ENCODE measurements at regions not wholly inside any gene's neighbourhood (a gene's known extent, or its start where the extent isn't known, plus 50 kb on each side); places are given as distances from the start of the nearest gene placed in this dataset.

DNA sequence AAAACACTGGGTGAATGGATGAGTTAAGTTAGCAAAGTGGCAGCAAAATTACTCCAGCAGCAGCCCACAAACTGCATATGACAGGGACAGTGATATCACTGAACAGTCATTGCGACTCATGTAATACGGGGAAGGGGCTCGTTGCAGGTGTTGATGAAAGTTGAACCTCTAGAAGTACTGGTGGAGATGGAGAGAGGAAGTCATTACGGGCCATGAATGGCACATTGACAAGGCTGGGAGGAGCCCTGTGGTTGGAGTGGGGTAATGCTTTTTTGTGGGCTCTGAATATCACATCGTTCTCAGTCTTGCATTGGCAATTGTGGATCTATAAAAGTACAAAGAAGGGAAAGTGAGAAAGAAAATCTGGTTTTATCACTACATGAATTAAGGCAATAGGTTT is 278.1 kb downstream of the ZPLD1 start:
- H3K4me1 Mint-ChIP-seq (ENCODE audit: unreplicated experiment): no peaks in the 10 kb centered on the region
- TF ChIP-seq, protein P1, sequence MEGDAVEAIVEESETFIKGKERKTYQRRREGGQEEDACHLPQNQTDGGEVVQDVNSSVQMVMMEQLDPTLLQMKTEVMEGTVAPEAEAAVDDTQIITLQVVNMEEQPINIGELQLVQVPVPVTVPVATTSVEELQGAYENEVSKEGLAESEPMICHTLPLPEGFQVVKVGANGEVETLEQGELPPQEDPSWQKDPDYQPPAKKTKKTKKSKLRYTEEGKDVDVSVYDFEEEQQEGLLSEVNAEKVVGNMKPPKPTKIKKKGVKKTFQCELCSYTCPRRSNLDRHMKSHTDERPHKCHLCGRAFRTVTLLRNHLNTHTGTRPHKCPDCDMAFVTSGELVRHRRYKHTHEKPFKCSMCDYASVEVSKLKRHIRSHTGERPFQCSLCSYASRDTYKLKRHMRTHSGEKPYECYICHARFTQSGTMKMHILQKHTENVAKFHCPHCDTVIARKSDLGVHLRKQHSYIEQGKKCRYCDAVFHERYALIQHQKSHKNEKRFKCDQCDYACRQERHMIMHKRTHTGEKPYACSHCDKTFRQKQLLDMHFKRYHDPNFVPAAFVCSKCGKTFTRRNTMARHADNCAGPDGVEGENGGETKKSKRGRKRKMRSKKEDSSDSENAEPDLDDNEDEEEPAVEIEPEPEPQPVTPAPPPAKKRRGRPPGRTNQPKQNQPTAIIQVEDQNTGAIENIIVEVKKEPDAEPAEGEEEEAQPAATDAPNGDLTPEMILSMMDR (IDR thresholded peaks at IDR 0.05): no peak
- no peaks in the 10 kb centered on the region for H3K9me3 Mint-ChIP-seq (ENCODE audit: unreplicated experiment)
- no peak overlapping the region for H3K27ac Mint-ChIP-seq (ENCODE audit: unreplicated experiment)
- no peak for DNase-seq (ENCODE audit: extremely low spot score, unreplicated experiment)
- H3K36me3 Mint-ChIP-seq (ENCODE audit: unreplicated experiment): no peaks in the 10 kb centered on the region
- H3K4me3 Mint-ChIP-seq (ENCODE audit: unreplicated experiment): no peak overlapping the region
- H3K27me3 Mint-ChIP-seq (ENCODE audit: unreplicated experiment): peaks cover 5% of the 10 kb centered on the region

DNA sequence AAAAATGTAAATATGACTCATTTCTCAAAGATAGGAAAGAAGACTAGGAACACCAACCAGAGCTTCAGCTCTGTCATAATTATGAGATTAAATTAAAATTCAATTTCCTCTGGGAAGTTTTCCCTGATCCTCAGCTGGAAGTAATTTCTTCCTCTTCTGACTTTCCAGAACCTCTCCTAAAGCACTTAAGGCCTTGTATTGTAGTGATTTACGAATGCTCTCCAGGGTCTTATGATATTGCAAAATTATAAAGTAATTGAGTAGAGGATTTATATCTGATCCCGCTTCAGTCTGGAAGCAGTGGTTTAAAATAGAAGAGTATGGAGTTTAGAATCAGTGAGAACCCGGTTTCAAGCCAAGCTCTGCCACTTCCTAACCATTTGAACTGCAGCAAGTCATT is 279.8 kb downstream of the ZPLD1 start:
- H3K36me3 Mint-ChIP-seq (ENCODE audit: unreplicated experiment): no peaks in the 10 kb centered on the region
- no peak overlapping the region for H3K4me3 Mint-ChIP-seq (ENCODE audit: unreplicated experiment)
- H3K27me3 Mint-ChIP-seq (ENCODE audit: unreplicated experiment): peaks cover 4% of the 10 kb centered on the region
- DNase-seq (ENCODE audit: extremely low spot score, unreplicated experiment): no peak
- H3K27ac Mint-ChIP-seq (ENCODE audit: unreplicated experiment): no peak overlapping the region
- no peaks in the 10 kb centered on the region for H3K4me1 Mint-ChIP-seq (ENCODE audit: unreplicated experiment)
- TF ChIP-seq, protein P1 (IDR thresholded peaks at IDR 0.05): no peak
- H3K9me3 Mint-ChIP-seq (ENCODE audit: unreplicated experiment): no peaks in the 10 kb centered on the region

DNA sequence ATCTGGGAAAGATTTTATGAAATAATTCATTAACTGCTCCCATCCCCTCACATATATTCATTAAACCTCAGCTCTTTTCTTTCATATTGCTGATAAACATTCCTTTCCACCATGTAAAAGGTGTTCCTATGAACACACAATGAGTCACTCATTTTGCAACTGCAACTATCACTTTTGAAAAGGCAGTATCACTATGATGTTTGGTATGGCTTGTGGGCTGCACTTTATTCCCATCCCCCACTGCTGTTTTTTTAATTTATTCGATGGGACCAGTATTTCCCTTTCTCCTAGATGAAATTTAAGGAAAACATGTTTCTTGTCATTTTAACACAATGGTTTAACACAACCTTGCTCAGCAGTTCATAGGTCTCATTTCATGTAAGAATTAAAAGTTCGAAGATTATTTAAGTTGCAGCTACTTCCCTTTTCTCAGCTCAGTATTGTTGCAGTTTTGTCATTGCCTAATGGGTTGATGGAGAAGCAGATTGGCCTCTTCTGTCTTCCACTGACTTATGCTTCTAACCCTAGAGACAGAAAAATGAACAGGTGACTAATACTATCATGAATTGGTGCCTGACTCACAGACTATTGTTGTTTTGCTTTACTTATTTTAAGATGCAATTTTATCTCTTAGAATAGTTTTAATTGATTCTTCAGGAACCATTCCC is 280.3 kb downstream of the ZPLD1 start:
- Mint-ChIP-seq H3K9me3 (ENCODE audit: unreplicated experiment) (no peaks in the 10 kb centered on the region), H3K36me3 (ENCODE audit: unreplicated experiment) (no peaks in the 10 kb centered on the region), H3K4me3 (ENCODE audit: unreplicated experiment) (no peak overlapping the region), H3K27ac (ENCODE audit: unreplicated experiment) (no peak overlapping the region), H3K27me3 (ENCODE audit: unreplicated experiment) (peaks cover 4% of the 10 kb centered on the region), H3K4me1 (ENCODE audit: unreplicated experiment) (no peaks in the 10 kb centered on the region)
- no peak for DNase-seq (ENCODE audit: extremely low spot score, unreplicated experiment)
- TF ChIP-seq, protein P1 (IDR thresholded peaks at IDR 0.05): no peak

DNA sequence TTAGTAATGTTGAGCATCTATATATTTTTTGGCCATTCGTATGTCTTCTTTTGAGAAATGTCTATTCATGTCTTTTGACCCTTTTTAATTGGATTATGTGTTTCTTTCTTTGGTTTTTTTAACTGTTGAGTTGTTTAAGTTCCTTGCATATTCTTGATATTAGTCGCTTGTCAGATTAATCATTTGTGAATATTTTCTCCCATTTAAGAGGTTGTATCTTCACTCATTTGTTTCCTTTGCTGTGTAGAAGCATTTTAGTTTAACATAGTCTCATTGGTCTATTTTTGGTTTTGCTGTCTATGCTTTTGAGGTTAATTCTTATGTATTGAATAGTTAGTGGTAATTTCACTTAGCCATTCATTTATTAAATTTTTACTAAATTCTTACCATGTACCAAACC is 283.8 kb downstream of the ZPLD1 start:
- no peak overlapping the region for H3K4me3 Mint-ChIP-seq (ENCODE audit: unreplicated experiment)
- no peak for DNase-seq (ENCODE audit: extremely low spot score, unreplicated experiment)
- H3K36me3 Mint-ChIP-seq (ENCODE audit: unreplicated experiment): no peaks in the 10 kb centered on the region
- no peaks in the 10 kb centered on the region for H3K4me1 Mint-ChIP-seq (ENCODE audit: unreplicated experiment)
- TF ChIP-seq, protein P1 (IDR thresholded peaks at IDR 0.05): no peak
- H3K9me3 Mint-ChIP-seq (ENCODE audit: unreplicated experiment): no peaks in the 10 kb centered on the region
- H3K27me3 Mint-ChIP-seq (ENCODE audit: unreplicated experiment): no peaks in the 10 kb centered on the region
- H3K27ac Mint-ChIP-seq (ENCODE audit: unreplicated experiment): no peak overlapping the region

DNA sequence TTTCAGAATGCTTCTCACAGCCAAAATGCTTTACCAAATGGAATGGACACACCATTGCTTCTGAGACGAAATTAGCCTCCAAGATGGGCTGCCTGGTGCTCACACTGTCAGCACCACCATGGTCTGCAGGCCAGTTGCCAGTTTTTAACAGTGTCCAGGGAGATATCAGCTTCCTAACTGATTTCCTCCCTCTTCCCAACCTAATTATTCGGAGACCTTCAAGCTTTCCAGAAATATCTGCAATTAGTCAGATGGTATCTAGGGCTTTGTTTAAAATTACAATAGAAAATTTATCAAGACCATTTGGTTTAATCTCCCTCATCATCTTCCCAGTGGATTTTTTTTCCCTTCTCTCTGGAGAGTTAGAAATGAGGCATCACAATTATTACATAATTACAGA is 287.5 kb downstream of the ZPLD1 start:
- TF ChIP-seq, protein P1 (IDR thresholded peaks at IDR 0.05): no peak
- Mint-ChIP-seq H3K4me1 (ENCODE audit: unreplicated experiment) (no peaks in the 10 kb centered on the region), H3K27ac (ENCODE audit: unreplicated experiment) (no peak overlapping the region), H3K9me3 (ENCODE audit: unreplicated experiment) (no peaks in the 10 kb centered on the region), H3K4me3 (ENCODE audit: unreplicated experiment) (no peak overlapping the region), H3K27me3 (ENCODE audit: unreplicated experiment) (peaks cover 2% of the 10 kb centered on the region), H3K36me3 (ENCODE audit: unreplicated experiment) (no peaks in the 10 kb centered on the region)
- no peak for DNase-seq (ENCODE audit: extremely low spot score, unreplicated experiment)
